ENCODE measurements at regions not wholly inside any gene's neighbourhood (a gene's known extent, or its start where the extent isn't known, plus 50 kb on each side); places are given as distances from the start of the nearest gene placed in this dataset.

DNA sequence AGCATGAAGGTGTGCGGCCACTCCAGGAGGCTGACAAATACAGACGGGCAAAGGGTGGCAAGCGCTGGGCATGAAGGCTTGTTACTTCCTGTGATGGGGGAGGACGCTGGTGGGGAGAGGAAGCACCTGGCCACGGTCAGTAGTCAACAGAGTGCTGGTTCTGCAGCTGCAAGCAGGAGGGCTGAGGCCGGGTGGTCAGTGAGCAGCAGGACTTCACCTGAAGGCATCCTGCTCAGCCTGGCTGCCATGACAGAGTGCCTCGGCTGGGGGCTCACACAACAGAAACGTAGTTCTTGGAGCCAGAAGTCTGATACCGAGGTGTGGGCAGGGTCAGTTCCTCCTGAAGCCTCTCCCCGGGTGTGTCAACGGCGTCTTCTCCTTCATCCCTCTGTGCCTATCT, 118.6 kb upstream of the IRX4 start:
- TF ChIP-seq, protein P1, sequence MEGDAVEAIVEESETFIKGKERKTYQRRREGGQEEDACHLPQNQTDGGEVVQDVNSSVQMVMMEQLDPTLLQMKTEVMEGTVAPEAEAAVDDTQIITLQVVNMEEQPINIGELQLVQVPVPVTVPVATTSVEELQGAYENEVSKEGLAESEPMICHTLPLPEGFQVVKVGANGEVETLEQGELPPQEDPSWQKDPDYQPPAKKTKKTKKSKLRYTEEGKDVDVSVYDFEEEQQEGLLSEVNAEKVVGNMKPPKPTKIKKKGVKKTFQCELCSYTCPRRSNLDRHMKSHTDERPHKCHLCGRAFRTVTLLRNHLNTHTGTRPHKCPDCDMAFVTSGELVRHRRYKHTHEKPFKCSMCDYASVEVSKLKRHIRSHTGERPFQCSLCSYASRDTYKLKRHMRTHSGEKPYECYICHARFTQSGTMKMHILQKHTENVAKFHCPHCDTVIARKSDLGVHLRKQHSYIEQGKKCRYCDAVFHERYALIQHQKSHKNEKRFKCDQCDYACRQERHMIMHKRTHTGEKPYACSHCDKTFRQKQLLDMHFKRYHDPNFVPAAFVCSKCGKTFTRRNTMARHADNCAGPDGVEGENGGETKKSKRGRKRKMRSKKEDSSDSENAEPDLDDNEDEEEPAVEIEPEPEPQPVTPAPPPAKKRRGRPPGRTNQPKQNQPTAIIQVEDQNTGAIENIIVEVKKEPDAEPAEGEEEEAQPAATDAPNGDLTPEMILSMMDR (IDR thresholded peaks at IDR 0.05), result no peak
- no peak for TF ChIP-seq POLR2A (IDR thresholded peaks at IDR 0.05)
